ENCODE measurements at regions not wholly inside any gene's neighbourhood (a gene's known extent, or its start where the extent isn't known, plus 50 kb on each side); places are given as distances from the start of the nearest gene placed in this dataset.

GRCh38 chr2:105609746-105610402, 134.8 kb upstream of the NCK2 start:
- TF ChIP-seq POLR2A (IDR thresholded peaks at IDR 0.05; ENCODE audit: low read depth, low read length) (no peak), POLR2AphosphoS5 (IDR thresholded peaks at IDR 0.05; ENCODE audit: low read depth, low read length) (no peak), TAF1 (IDR thresholded peaks at IDR 0.05; ENCODE audit: low read depth, low read length) (no peak)
